B cell (primary cell): ENCODE measurements at regions not wholly inside any gene's neighbourhood (a gene's known extent, or its start where the extent isn't known, plus 50 kb on each side); places are given as distances from the start of the nearest gene placed in this dataset.

Experiments
- EZH2 ChIP-seq: IDR thresholded peaks from 2 replicates; pipeline ENCODE4 v1.6.1; 2012; ENCODE audit warnings: borderline replicate concordance, low read depth, mild to moderate bottlenecking, moderate library complexity, low read length; ENCODE audit not compliant: insufficient read depth, poor library complexity, severe bottlenecking
- TF ChIP-seq, protein P1 (sequence below): fragments of 200-600 bp; IDR thresholded peaks from one replicate; pipeline ENCODE4 v1.8.0; 2022; ENCODE audit warnings: antibody characterized with exemption, mild to moderate bottlenecking

DNA sequence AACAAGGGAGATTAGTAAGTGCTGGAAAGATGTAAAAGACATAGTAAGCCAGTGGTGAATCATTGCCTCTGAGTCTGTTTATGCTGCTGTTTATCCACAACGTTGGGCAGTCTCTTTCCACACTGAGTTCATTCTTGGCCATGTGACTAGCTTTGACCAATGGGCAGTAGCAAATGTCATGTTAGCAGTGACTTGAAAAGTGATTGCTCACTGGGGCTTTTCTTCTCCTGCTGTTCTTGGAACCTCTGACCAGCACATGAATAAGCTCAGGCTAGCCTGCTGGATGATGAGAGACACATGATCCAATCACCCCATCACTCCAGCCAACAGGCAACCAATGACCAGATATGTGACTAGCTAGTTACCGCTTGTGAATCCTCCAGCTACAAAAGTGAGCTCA is 360.4 kb downstream of the SLC4A3 start:
- TF ChIP-seq, protein P1, sequence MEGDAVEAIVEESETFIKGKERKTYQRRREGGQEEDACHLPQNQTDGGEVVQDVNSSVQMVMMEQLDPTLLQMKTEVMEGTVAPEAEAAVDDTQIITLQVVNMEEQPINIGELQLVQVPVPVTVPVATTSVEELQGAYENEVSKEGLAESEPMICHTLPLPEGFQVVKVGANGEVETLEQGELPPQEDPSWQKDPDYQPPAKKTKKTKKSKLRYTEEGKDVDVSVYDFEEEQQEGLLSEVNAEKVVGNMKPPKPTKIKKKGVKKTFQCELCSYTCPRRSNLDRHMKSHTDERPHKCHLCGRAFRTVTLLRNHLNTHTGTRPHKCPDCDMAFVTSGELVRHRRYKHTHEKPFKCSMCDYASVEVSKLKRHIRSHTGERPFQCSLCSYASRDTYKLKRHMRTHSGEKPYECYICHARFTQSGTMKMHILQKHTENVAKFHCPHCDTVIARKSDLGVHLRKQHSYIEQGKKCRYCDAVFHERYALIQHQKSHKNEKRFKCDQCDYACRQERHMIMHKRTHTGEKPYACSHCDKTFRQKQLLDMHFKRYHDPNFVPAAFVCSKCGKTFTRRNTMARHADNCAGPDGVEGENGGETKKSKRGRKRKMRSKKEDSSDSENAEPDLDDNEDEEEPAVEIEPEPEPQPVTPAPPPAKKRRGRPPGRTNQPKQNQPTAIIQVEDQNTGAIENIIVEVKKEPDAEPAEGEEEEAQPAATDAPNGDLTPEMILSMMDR: no peak
- TF ChIP-seq EZH2: no peak
